Activated naive CD4-positive, alpha-beta T cell treated with anti-CD3 and anti-CD28 coated beads, Interleukin-2, amount 10 ng/mL, durations not matched to agents 7 days and 5 days (primary cell): ENCODE measurements at regions not wholly inside any gene's neighbourhood (a gene's known extent, or its start where the extent isn't known, plus 50 kb on each side); places are given as distances from the start of the nearest gene placed in this dataset.

ENCODE experiments used
- CTCF ChIA-PET: fragments of 350-600 bp; sonication (Branson Sonifier 250); formaldehyde crosslinking; loops from one replicate; lab custom pipeline; 2021; ENCODE audit warnings: antibody characterized with exemption; lab: Charles Lee
- DNase-seq: peaks from one replicate; pipeline ENCODE4 v3.0.0-alpha.2; 2020
- H3K27ac Mint-ChIP-seq: one replicate; pipeline ENCODE4 v1.8.0; 2021; ENCODE audit warnings: mild to moderate bottlenecking, moderate library complexity, mixed read lengths
- H3K27me3 Mint-ChIP-seq: one replicate; pipeline ENCODE4 v1.8.0; 2021; ENCODE audit warnings: mild to moderate bottlenecking, mixed read lengths
- H3K36me3 Mint-ChIP-seq: one replicate; pipeline ENCODE4 v1.8.0; 2021; ENCODE audit warnings: mixed read lengths
- H3K4me1 Mint-ChIP-seq: one replicate; pipeline ENCODE4 v1.8.0; 2021; ENCODE audit warnings: mixed read lengths
- H3K4me3 Mint-ChIP-seq: one replicate; pipeline ENCODE4 v1.8.0; 2021; ENCODE audit warnings: mild to moderate bottlenecking, moderate library complexity, mixed read lengths
- H3K9me3 Mint-ChIP-seq: one replicate; pipeline ENCODE4 v1.8.0; 2021; ENCODE audit warnings: mixed read lengths

DNA sequence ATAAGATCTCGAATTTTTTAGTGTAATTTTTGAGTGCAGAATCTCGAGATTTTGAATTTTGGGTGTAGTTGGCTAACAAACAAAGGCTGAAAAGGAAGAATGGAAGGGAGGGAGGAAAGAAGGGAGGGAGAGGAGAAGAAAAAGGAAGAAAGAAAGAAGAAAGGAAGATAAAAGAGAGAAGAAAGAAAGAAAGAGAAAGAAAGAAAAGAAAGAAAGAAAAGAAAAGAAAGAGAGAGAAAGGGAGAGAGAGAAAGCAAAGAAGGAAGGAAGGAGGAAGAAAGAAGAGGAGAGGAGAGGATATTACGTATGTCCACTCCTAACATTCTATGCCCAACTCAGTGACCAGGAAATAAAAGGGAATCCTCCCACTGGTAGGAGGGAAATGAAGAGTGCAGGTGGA, 169.6 kb downstream of the TBXT start:
- Mint-ChIP-seq H3K27me3 (peaks cover 5% of the 10 kb centered on the region), H3K4me1 (no peaks in the 10 kb centered on the region), H3K4me3 (no peak overlapping the region), H3K9me3 (no peaks in the 10 kb centered on the region), H3K36me3 (no peaks in the 10 kb centered on the region), H3K27ac (no peak overlapping the region)
- no peak for DNase-seq
- CTCF ChIA-PET = no interaction called here

DNA sequence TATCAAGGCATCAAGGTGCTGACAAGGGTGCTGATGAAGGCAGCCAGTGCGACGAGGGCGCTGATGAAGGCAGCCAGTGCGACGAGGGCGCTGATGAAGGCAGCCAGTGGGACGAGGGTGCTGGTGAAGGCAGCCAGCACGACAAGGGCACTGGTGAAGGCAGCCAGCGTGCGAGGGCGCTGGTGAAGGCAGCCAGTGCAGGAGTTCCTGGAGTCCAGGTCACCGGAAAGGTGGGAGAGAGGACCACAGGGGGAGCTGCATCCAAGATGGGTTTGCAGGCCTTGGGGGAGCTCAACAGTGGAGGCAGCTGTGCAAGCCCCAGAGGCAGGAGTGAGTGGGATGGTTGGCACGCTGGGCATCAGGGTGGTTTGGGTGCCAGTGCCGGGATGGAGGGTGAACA, 176.3 kb downstream of the TBXT start:
- DNase-seq = no peak
- H3K27ac Mint-ChIP-seq = no peak overlapping the region
- no peak overlapping the region for H3K4me3 Mint-ChIP-seq
- CTCF ChIA-PET = no interaction called here
- peaks cover 4% of the 10 kb centered on the region for H3K4me1 Mint-ChIP-seq
- H3K27me3 Mint-ChIP-seq = peaks cover 53% of the 10 kb centered on the region
- no peaks in the 10 kb centered on the region for H3K9me3 Mint-ChIP-seq
- no peaks in the 10 kb centered on the region for H3K36me3 Mint-ChIP-seq

DNA sequence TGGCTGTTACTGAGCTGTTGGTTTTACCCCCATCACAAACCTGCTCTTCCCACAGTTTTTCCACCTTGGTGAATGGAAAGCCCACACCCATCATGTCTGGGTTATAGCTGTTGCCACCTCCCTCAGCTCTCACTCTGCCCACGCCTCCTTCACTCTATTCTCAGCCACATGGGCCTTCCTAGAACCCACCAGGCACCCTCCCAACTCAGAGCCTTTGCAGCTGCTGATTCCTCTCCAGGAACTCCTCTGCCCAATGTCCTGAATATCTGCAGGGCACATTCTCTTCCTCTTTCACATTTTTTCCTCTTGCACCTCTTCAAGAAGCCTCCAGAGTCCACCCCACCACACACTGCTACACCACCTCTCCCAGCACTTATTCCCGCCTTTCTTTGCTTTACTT, 177.4 kb downstream of the TBXT start:
- Mint-ChIP-seq H3K27me3 (peaks cover 64% of the 10 kb centered on the region), H3K4me1 (peaks cover 4% of the 10 kb centered on the region), H3K27ac (no peak overlapping the region), H3K4me3 (no peak overlapping the region), H3K9me3 (no peaks in the 10 kb centered on the region), H3K36me3 (no peaks in the 10 kb centered on the region)
- CTCF ChIA-PET = interaction anchor here (0.7 kb wide), 1 partner anchor 208 kb away, joined by 3 read pairs; no protein-coding TSS in a partner anchor
- no peak for DNase-seq

DNA sequence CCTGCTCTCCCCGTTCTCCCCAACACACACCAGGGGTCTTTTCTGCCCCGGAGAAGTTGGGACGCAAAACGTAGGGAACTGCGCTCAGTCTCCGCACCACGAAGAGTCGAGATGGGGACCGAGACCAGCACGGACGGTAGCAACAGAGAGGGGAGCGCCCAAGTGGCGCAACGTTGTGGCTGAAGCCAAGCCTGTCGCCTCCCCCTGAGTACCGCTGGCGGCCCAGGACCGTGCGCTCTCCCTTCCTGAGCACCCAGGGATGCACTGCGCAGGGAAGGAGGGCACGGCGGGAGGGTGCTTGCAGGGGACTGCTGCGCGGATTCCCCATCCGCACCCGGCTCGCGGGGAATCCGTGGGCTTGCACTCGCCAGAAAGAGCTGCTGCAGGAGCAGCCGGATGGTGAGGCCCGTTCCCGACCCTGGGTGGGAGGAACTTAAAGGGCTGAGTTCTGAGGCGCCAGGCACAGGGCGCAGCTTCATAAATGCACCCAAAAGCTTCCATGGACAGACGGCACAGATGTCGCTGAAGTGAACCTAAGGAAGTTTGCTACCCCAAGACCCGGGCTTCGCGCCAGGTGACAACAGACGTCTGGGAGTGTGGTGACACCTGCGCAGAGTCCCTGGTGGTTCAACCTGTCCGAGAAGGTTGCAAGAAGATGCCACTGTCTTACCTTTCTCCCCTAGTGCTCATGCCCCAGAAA, 178.7 kb downstream of the TBXT start:
- DNase-seq = no peak
- H3K27ac Mint-ChIP-seq = no peak overlapping the region
- no peak overlapping the region for H3K4me3 Mint-ChIP-seq
- H3K36me3 Mint-ChIP-seq = no peaks in the 10 kb centered on the region
- CTCF ChIA-PET = no interaction called here
- H3K9me3 Mint-ChIP-seq = no peaks in the 10 kb centered on the region
- H3K27me3 Mint-ChIP-seq = peaks cover 71% of the 10 kb centered on the region
- H3K4me1 Mint-ChIP-seq = peaks cover 4% of the 10 kb centered on the region

GRCh38 chr6:165988302-165988756, 179.3 kb downstream of the TBXT start:
- Mint-ChIP-seq H3K27me3 (peaks cover 71% of the 10 kb centered on the region), H3K4me3 (no peak overlapping the region), H3K4me1 (peaks cover 4% of the 10 kb centered on the region), H3K36me3 (no peaks in the 10 kb centered on the region), H3K9me3 (no peaks in the 10 kb centered on the region), H3K27ac (no peak overlapping the region)
- CTCF ChIA-PET = no interaction called here
- no peak for DNase-seq

GRCh38 chr6:165987483-165988301, 180.0 kb downstream of the TBXT start:
- Mint-ChIP-seq H3K27me3 (peaks cover 71% of the 10 kb centered on the region), H3K4me3 (no peak overlapping the region), H3K27ac (no peak overlapping the region), H3K36me3 (no peaks in the 10 kb centered on the region), H3K4me1 (peaks cover 4% of the 10 kb centered on the region), H3K9me3 (no peaks in the 10 kb centered on the region)
- no peak for DNase-seq
- CTCF ChIA-PET = no interaction called here

- no peaks in the 10 kb centered on the region for H3K9me3 Mint-ChIP-seq
- CTCF ChIA-PET = no interaction called here
- DNase-seq = no peak
- H3K4me3 Mint-ChIP-seq = no peak overlapping the region
- peaks cover 71% of the 10 kb centered on the region for H3K27me3 Mint-ChIP-seq
- peaks cover 4% of the 10 kb centered on the region for H3K4me1 Mint-ChIP-seq
- H3K36me3 Mint-ChIP-seq = no peaks in the 10 kb centered on the region
- H3K27ac Mint-ChIP-seq = no peak overlapping the region
Measured at GRCh38 chr6:165986914-165987482, 180.7 kb downstream of the TBXT start.

DNA sequence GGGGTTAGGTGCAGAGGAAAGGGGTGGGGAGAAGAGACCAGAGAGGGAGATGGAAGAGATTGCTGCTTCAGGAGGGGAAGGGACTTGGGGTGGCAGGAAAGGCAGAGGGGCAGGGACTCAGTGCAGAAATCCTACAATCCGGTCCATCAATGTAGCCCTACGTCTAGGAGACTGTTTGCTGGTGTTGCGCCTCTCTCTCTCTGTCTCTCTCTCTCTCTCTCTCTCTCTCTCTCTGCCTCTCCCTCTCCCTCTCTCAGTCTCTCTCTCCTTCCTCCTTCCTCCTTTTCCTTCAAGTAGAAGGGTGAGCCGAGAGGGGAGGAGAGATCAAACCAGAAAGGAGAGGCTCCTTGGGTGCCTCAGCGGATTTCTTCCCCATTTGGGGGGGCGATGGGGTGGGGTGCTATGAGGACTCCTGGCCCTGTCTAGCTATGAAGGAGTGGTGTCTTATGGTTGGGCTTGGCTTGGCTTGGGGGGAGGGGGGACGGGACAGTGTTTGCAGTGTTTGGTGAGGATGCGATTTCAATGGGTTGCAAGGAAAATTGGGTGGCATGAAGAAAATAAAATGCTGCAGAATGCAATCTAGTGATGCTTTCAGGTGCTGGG, 181.2 kb downstream of the TBXT start:
- peaks cover 69% of the 10 kb centered on the region for H3K27me3 Mint-ChIP-seq
- no peaks in the 10 kb centered on the region for H3K9me3 Mint-ChIP-seq
- CTCF ChIA-PET = no interaction called here
- H3K27ac Mint-ChIP-seq = no peak overlapping the region
- H3K4me3 Mint-ChIP-seq = no peak overlapping the region
- H3K4me1 Mint-ChIP-seq = peaks cover 4% of the 10 kb centered on the region
- DNase-seq = no peak
- no peaks in the 10 kb centered on the region for H3K36me3 Mint-ChIP-seq

- peaks cover 63% of the 10 kb centered on the region for H3K27me3 Mint-ChIP-seq
- no peak overlapping the region for H3K4me3 Mint-ChIP-seq
- DNase-seq = no peak
- no peak overlapping the region for H3K27ac Mint-ChIP-seq
- H3K36me3 Mint-ChIP-seq = no peaks in the 10 kb centered on the region
- CTCF ChIA-PET = no interaction called here
- H3K4me1 Mint-ChIP-seq = peaks cover 4% of the 10 kb centered on the region
- H3K9me3 Mint-ChIP-seq = no peaks in the 10 kb centered on the region
Measured at GRCh38 chr6:165985806-165986299, 181.8 kb downstream of the TBXT start.

GRCh38 chr6:165985281-165985805, 182.3 kb downstream of the TBXT start:
- Mint-ChIP-seq H3K27me3 (peaks cover 58% of the 10 kb centered on the region), H3K4me3 (no peak overlapping the region), H3K27ac (no peak overlapping the region), H3K9me3 (no peaks in the 10 kb centered on the region), H3K36me3 (no peaks in the 10 kb centered on the region), H3K4me1 (peaks cover 4% of the 10 kb centered on the region)
- CTCF ChIA-PET = no interaction called here
- no peak for DNase-seq

DNA sequence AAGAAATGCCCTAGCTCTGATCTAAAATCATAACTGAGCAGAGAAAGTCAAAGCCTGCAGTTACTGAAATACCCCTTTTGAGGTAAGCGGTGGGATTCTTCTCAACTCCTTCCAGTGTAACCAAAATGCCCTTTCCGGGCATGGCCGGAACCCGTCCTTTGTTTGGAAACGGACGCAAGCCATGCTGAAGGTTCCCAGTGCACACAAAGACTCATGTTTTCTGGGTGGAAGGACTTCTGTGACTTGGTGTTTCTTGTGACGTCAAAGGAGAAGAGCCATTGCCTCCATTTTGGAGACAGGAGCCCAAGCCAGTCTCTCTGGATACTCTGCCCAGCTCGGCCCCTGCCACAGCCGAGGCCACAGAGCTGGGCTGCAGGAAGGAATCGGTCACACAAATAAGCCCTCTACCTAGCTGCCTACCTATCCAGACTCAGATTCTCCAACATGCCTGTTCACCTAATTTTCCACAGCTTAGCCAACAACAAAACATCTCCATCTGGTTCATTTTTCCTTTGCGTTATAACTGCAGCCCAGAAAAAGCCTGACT, 182.8 kb downstream of the TBXT start:
- no peak overlapping the region for H3K27ac Mint-ChIP-seq
- no peak overlapping the region for H3K4me3 Mint-ChIP-seq
- no peaks in the 10 kb centered on the region for H3K9me3 Mint-ChIP-seq
- no peak for DNase-seq
- peaks cover 53% of the 10 kb centered on the region for H3K27me3 Mint-ChIP-seq
- H3K4me1 Mint-ChIP-seq = peaks cover 4% of the 10 kb centered on the region
- CTCF ChIA-PET = no interaction called here
- H3K36me3 Mint-ChIP-seq = no peaks in the 10 kb centered on the region

- no peak for DNase-seq
- H3K27me3 Mint-ChIP-seq = peaks cover 39% of the 10 kb centered on the region
- no peak overlapping the region for H3K27ac Mint-ChIP-seq
- CTCF ChIA-PET = no interaction called here
- peaks cover 4% of the 10 kb centered on the region for H3K4me1 Mint-ChIP-seq
- no peaks in the 10 kb centered on the region for H3K9me3 Mint-ChIP-seq
- no peak overlapping the region for H3K4me3 Mint-ChIP-seq
- H3K36me3 Mint-ChIP-seq = no peaks in the 10 kb centered on the region
Measured at GRCh38 chr6:165983112-165984072, 184.3 kb downstream of the TBXT start.

DNA sequence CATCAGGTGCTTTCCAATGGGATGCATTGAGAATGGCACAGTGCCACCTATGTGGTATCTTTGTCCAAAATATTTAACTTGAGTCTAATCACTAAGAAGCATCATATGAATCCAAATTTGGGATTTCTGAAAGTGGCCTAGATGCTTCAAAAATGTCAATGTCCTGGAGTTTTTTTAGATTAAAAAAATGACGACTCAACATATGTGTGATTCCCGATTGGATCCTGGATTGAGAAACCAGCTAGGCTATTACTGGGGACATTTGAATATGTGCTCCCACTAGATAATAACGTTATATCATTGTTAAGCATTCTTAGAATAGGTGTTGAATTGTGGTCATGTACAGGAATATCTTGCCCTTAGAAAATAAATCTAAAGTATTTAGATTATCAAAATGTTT, 189.2 kb downstream of the TBXT start:
- CTCF ChIA-PET = no interaction called here
- Mint-ChIP-seq H3K36me3 (no peaks in the 10 kb centered on the region), H3K9me3 (no peaks in the 10 kb centered on the region), H3K27ac (no peak overlapping the region), H3K4me1 (no peaks in the 10 kb centered on the region), H3K4me3 (no peak overlapping the region), H3K27me3 (no peaks in the 10 kb centered on the region)
- no peak for DNase-seq
